ENCODE measurements at regions not wholly inside any gene's neighbourhood (a gene's known extent, or its start where the extent isn't known, plus 50 kb on each side); places are given as distances from the start of the nearest gene placed in this dataset.
"Not testable (repeated sequence)": the region's sequence is repeated elsewhere in the genome, so short reads cannot be mapped to it uniquely, and the experiment has no call there.

- DNase-seq = no peak
These were observed 87.6 kb upstream of the KCNQ5 start for GRCh38 chr6:72534236-72534635.

GRCh38 chr6:72535124-72535523 lies 86.7 kb upstream of the KCNQ5 start:
- DNase-seq = no peak

- DNase-seq = no peak
These were observed 74.8 kb upstream of the KCNQ5 start for GRCh38 chr6:72547020-72547419.

GRCh38 chr6:72551470-72551869 lies 70.4 kb upstream of the KCNQ5 start:
- peak; percentile 24 for DNase-seq

GRCh38 chr6:72552938-72553337 lies 68.9 kb upstream of the KCNQ5 start:
- peak; percentile 82 for DNase-seq

- peak; percentile 68 for DNase-seq
These were observed 68.0 kb upstream of the KCNQ5 start for GRCh38 chr6:72553531-72554511.

- no peak for DNase-seq
These were observed 67.1 kb upstream of the KCNQ5 start for GRCh38 chr6:72554761-72555221.

GRCh38 chr6:72559067-72559466 lies 62.8 kb upstream of the KCNQ5 start:
- DNase-seq = no peak

GRCh38 chr6:72559555-72559954 lies 62.3 kb upstream of the KCNQ5 start:
- DNase-seq = no peak

GRCh38 chr6:72560721-72561593 lies 60.9 kb upstream of the KCNQ5 start:
- DNase-seq = no peak

GRCh38 chr6:72561629-72562028 lies 60.2 kb upstream of the KCNQ5 start:
- no peak for DNase-seq

- DNase-seq = no peak
These were observed 57.6 kb upstream of the KCNQ5 start for GRCh38 chr6:72564231-72564630.

- not testable (repeated sequence) for DNase-seq
These were observed 49.9 kb upstream of the KCNQ5 start for GRCh38 chr6:72571993-72572392.

Data from NCI-H345 (cell line).